ENCODE measurements at regions not wholly inside any gene's neighbourhood (a gene's known extent, or its start where the extent isn't known, plus 50 kb on each side); places are given as distances from the start of the nearest gene placed in this dataset.

GRCh38 chr3:88704338-88704737, 403.1 kb upstream of the EPHA3 start:
- Histone ChIP-seq H3K9me3 (no peaks in the 10 kb centered on the region), H3K36me3 (no peaks in the 10 kb centered on the region), H3K4me3 (no peak overlapping the region), H3K27ac (no peak overlapping the region), H3K4me1 (no peaks in the 10 kb centered on the region), H3K27me3 (no peaks in the 10 kb centered on the region)
- WGBS, 2 donors: 88 to 92% methylated on average over 3 of the region's 3 CpGs
- intact Hi-C loops (cut with DNase I): no loop called here
- no peak for DNase-seq
- no peak for TF ChIP-seq CTCF (IDR thresholded peaks at IDR 0.05)
- ATAC-seq: no peak

- H3K36me3 ChIP-seq: no peaks in the 10 kb centered on the region
- no peak for TF ChIP-seq CTCF (IDR thresholded peaks at IDR 0.05)
- H3K4me3 ChIP-seq: no peak overlapping the region
- H3K9me3 ChIP-seq: no peaks in the 10 kb centered on the region
- no peaks in the 10 kb centered on the region for H3K4me1 ChIP-seq
- ATAC-seq (no peak), DNase-seq (no peak)
- no peaks in the 10 kb centered on the region for H3K27me3 ChIP-seq
- 60 to 61% methylated on average over 1 of the region's 1 CpG for WGBS, 2 donors
- intact Hi-C loops (cut with DNase I): no loop called here
- no peak overlapping the region for H3K27ac ChIP-seq
These were observed 399.6 kb upstream of the EPHA3 start for GRCh38 chr3:88707837-88708236.

GRCh38 chr3:88712552-88712951, 394.9 kb upstream of the EPHA3 start:
- intact Hi-C loops (cut with DNase I): no loop called here
- Histone ChIP-seq H3K27me3 (no peaks in the 10 kb centered on the region), H3K4me1 (no peaks in the 10 kb centered on the region), H3K4me3 (no peak overlapping the region), H3K36me3 (no peaks in the 10 kb centered on the region), H3K27ac (no peak overlapping the region), H3K9me3 (peaks cover 0 to 19% (median 0%) of the 10 kb centered on the region in 11 donors)
- TF ChIP-seq CTCF (IDR thresholded peaks at IDR 0.05): no peak
- ATAC-seq: no peak
- WGBS, 2 donors: 91 to 98% methylated on average over 2 of the region's 2 CpGs
- DNase-seq: no peak

- Histone ChIP-seq H3K4me3 (no peak overlapping the region), H3K27me3 (no peaks in the 10 kb centered on the region), H3K9me3 (peaks cover 0 to 19% (median 0%) of the 10 kb centered on the region in 11 donors), H3K4me1 (no peaks in the 10 kb centered on the region), H3K36me3 (no peaks in the 10 kb centered on the region), H3K27ac (no peak overlapping the region)
- 94 to 97% methylated on average over 2 of the region's 2 CpGs for WGBS, 2 donors
- ATAC-seq (no peak), DNase-seq (no peak)
- no peak for TF ChIP-seq CTCF (IDR thresholded peaks at IDR 0.05)
- intact Hi-C loops (cut with DNase I): no loop called here
These were observed 394.2 kb upstream of the EPHA3 start for GRCh38 chr3:88713233-88713691.
